Muscle layer of duodenum (tissue), 2 donors: ENCODE measurements at regions not wholly inside any gene's neighbourhood (a gene's known extent, or its start where the extent isn't known, plus 50 kb on each side); places are given as distances from the start of the nearest gene placed in this dataset.
"Not testable (repeated sequence)": the region's sequence is repeated elsewhere in the genome, so short reads cannot be mapped to it uniquely, and the experiment has no call there.

Experiments used
- H3K27ac ChIP-seq: one replicate; pipeline ENCODE4 v1.7.0; 2013; ENCODE audit warnings: mild to moderate bottlenecking, low read length
- H3K27me3 ChIP-seq: one replicate; pipeline ENCODE4 v1.7.0; 2013; ENCODE audit warnings: low read depth, mild to moderate bottlenecking, control low read depth, low read length
- H3K36me3 ChIP-seq, 2 donors: one replicate each; pipeline ENCODE4 v1.7.0; 2013; ENCODE audit warnings: low read length in 2 of 2, control low read depth in 1 of 2, mild to moderate bottlenecking in 1 of 2; ENCODE audit not compliant: insufficient read depth in 2 of 2, control insufficient read depth in 1 of 2
- H3K4me1 ChIP-seq, 2 donors: one replicate each; pipeline ENCODE4 v1.7.0; 2013; ENCODE audit warnings: low read length in 2 of 2, mild to moderate bottlenecking in 2 of 2, control low read depth in 1 of 2, moderate library complexity in 1 of 2; ENCODE audit not compliant: insufficient read depth in 2 of 2, control insufficient read depth in 1 of 2
- H3K4me3 ChIP-seq, 2 donors: one replicate each; pipeline ENCODE4 v1.7.0; 2013; ENCODE audit warnings: low read length in 2 of 2, low read depth in 1 of 2, mild to moderate bottlenecking in 1 of 2
- H3K9me3 ChIP-seq, 2 donors: one replicate each; pipeline ENCODE4 v1.7.0; 2013; ENCODE audit warnings: low read length in 2 of 2, control low read depth in 1 of 2, mild to moderate bottlenecking in 1 of 2; ENCODE audit not compliant: control insufficient read depth in 1 of 2
- donor health status: healthy.

DNA sequence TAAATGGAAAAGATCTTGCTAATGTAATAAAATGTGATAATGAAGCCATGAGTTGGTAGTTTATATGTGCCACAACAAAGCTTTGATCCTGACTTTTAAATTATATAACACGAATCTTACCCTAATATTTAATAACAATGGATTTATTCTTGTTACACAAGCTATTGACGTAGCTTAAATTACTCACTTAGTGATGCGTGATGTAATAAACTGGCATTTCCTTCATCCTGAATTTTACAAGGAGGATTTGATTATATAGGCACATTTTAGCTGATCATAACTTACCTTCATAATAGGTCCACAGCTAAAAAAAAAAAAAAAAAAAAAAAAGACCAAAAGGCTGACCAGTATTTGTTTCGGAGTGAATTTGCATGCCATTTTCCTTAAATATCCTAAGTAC, 76.2 kb upstream of the IVNS1ABP start:
- H3K36me3 ChIP-seq = no peaks in the 10 kb centered on the region
- no peak overlapping the region for H3K4me3 ChIP-seq
- no peaks in the 10 kb centered on the region for H3K27me3 ChIP-seq
- H3K4me1 ChIP-seq = no peaks in the 10 kb centered on the region
- H3K9me3 ChIP-seq = no peaks in the 10 kb centered on the region
- H3K27ac ChIP-seq = no peak overlapping the region

- Histone ChIP-seq H3K27me3 (no peaks in the 10 kb centered on the region), H3K27ac (no peak overlapping the region), H3K36me3 (no peaks in the 10 kb centered on the region), H3K9me3 (no peaks in the 10 kb centered on the region), H3K4me3 (no peak overlapping the region), H3K4me1 (no peaks in the 10 kb centered on the region)
Observed at GRCh38 chr1:185388815-185389214, 71.8 kb upstream of the IVNS1ABP start.

DNA sequence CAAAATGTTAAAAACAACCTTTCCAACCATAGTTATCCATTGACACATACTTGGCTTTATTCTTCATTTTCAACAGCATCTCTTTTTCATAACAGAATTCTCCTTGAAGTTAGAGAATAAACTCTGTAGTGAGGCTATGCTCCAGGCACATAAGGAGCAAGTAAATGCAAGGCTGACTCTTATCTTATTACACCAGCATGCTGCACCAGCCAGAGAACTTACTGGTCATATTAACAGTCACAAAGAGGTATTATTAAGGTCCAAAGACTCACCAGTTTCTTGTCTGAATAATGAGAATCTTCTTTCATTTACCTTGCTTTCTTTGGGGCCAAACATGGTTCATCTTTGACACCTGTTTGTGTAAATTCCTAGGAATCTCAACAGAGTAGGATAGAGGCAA, 71.3 kb upstream of the IVNS1ABP start:
- Histone ChIP-seq H3K27ac (no peak overlapping the region), H3K27me3 (no peaks in the 10 kb centered on the region), H3K36me3 (no peaks in the 10 kb centered on the region), H3K4me1 (no peaks in the 10 kb centered on the region), H3K4me3 (no peak overlapping the region), H3K9me3 (no peaks in the 10 kb centered on the region)

- no peaks in the 10 kb centered on the region for H3K36me3 ChIP-seq
- H3K4me1 ChIP-seq = no peaks in the 10 kb centered on the region
- no peaks in the 10 kb centered on the region for H3K27me3 ChIP-seq
- no peak overlapping the region for H3K27ac ChIP-seq
- no peak overlapping the region for H3K4me3 ChIP-seq
- H3K9me3 ChIP-seq = no peaks in the 10 kb centered on the region
Observed at GRCh38 chr1:185385991-185386390, 68.9 kb upstream of the IVNS1ABP start.

- H3K4me1 ChIP-seq, H3K4me3 ChIP-seq, H3K27ac ChIP-seq, H3K9me3 ChIP-seq, H3K36me3 ChIP-seq, H3K27me3 ChIP-seq: not testable (repeated sequence)
Observed at GRCh38 chr1:185383805-185384204, 66.8 kb upstream of the IVNS1ABP start.

DNA sequence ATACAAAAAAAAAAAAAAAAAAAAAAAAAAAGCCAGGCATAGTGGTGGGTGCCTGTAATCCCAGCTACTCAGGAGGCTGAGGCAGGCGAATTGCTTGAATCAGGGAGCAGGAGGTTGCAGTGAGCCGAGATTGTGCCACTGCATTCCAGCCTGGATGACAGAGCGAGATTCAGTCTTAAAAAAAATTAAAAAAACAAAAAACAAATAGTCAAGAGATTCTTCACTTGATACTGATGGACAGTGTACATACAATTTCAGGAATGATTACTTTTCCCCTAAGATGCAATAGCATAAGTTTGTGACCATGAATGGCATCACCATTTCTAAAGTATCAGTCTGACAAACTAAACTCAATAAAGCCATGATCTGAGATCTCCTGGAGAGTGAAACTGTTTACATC, 60.8 kb upstream of the IVNS1ABP start:
- H3K4me1 ChIP-seq = no peaks in the 10 kb centered on the region
- H3K27me3 ChIP-seq = no peaks in the 10 kb centered on the region
- H3K9me3 ChIP-seq = no peaks in the 10 kb centered on the region
- no peaks in the 10 kb centered on the region for H3K36me3 ChIP-seq
- H3K27ac ChIP-seq = no peak overlapping the region
- H3K4me3 ChIP-seq = no peak overlapping the region

DNA sequence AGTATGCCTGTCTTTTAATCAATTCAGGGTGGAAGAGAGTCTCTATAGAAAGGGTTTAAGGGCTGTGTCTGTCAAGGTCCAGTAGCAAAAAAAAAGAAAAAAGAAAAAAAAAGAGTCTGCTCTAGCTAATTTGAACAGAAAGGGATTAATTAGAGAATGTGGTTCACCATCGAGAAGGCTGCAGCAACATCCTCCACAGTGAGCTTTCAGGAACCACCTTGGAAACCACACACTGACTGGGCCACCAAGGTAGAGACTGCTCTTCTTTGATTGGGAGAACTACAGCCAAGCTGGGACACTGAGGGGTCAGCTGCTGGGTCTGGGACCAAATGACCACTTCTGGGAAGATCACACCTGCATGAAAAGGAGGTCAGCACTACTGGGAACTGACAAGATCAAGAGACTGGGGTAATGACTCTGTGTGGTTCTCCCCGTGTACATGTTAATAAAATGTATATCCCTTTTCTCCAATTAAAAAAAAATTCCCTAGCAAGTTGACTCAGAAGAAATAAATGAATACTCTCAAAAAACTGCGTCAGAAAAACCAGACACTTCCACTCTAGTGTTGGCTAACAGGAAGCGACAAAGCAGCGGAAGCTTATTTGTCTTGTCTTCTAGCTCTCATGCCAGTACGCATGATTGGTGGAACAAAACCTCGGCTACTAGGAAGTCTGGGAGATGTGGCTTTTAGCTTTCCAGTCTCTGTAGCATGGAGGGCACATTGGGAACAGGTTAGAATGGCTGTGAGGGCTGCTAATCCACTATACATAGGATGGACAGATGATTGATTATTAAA, 60.0 kb upstream of the IVNS1ABP start:
- peak overlapping the region; percentile 3 for H3K27ac ChIP-seq

DNA sequence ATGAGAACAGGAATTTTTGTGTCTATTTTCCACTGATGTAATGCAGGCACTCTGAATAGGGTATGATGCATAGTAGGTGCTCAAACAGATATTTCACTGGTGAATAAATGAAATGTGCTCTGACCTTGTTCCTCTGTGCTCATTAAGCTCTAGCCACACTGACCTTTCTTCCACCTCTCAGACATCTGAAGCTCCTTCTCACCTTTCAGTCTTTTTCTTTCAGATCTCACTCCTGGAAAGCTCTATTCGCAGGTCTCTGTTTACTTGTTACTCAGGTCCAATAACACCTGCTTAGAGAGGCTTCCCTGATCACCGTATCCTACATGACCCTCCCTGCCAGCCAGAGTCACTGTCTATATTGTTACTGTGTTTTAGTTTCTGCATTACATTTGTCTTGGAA, 59.2 kb upstream of the IVNS1ABP start:
- Histone ChIP-seq H3K27ac (peak overlapping the region; percentile 3), H3K9me3 (no peaks in the 10 kb centered on the region), H3K4me1 (no peaks in the 10 kb centered on the region), H3K27me3 (no peaks in the 10 kb centered on the region), H3K36me3 (no peaks in the 10 kb centered on the region), H3K4me3 (no peak overlapping the region)

More for the DNA sequence above, 60.0 kb upstream of the IVNS1ABP start:
- H3K36me3 ChIP-seq = no peaks in the 10 kb centered on the region
- no peaks in the 10 kb centered on the region for H3K9me3 ChIP-seq
- H3K4me3 ChIP-seq = no peak overlapping the region
- H3K27me3 ChIP-seq = no peaks in the 10 kb centered on the region
- H3K4me1 ChIP-seq = no peaks in the 10 kb centered on the region

DNA sequence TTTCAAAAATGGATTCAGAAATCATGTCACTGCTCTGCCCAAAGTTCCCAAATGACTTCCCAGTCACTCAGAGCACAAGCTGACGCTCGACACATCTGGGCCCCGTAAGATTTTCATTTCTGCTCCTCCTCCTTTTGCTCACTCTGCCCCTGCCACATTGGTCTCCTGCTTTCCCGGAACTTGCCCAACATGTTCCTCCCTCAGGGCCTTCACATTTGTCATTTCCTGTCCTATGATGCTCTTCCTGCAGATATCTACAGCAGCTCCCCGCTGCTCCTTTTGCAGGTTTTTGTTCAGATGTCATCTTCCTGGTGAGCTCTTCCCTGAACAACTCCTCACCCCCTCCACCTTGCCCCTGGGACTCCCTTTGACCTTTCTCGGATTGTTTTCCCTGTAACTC, 58.5 kb upstream of the IVNS1ABP start:
- H3K4me1 ChIP-seq = no peaks in the 10 kb centered on the region
- H3K9me3 ChIP-seq = no peaks in the 10 kb centered on the region
- H3K27me3 ChIP-seq = no peaks in the 10 kb centered on the region
- H3K36me3 ChIP-seq = no peaks in the 10 kb centered on the region
- peak overlapping the region; percentile 34 for H3K27ac ChIP-seq
- no peak overlapping the region for H3K4me3 ChIP-seq

- Histone ChIP-seq H3K4me3 (no peak overlapping the region), H3K9me3 (no peaks in the 10 kb centered on the region), H3K27ac (no peak overlapping the region), H3K27me3 (no peaks in the 10 kb centered on the region), H3K36me3 (no peaks in the 10 kb centered on the region), H3K4me1 (no peaks in the 10 kb centered on the region)
Observed at GRCh38 chr1:185373813-185374529, 56.9 kb upstream of the IVNS1ABP start.

DNA sequence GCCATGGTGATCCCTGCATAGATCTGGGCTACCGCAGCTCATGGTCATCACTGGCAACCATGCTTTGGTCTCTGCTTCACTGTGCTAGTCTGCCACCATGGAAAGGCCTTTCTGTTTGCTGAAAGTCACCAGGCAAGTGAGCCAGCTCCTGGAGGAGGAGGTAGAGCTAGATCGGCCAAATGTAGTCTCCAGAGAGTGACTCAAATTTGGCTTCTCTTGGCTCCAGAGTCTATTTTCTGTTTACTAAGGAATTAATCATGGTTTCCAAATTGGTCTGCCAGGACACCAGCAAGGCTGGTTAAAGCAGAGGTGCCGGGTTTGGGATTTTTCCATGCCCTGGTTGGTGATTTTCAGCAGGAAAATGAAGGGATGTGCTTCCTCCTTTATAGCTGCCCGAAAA, 52.7 kb upstream of the IVNS1ABP start:
- no peak overlapping the region for H3K4me3 ChIP-seq
- H3K27ac ChIP-seq = no peak overlapping the region
- no peaks in the 10 kb centered on the region for H3K27me3 ChIP-seq
- no peaks in the 10 kb centered on the region for H3K9me3 ChIP-seq
- no peaks in the 10 kb centered on the region for H3K4me1 ChIP-seq
- no peaks in the 10 kb centered on the region for H3K36me3 ChIP-seq
